Osteoblast (primary cell): ENCODE measurements at regions not wholly inside any gene's neighbourhood (a gene's known extent, or its start where the extent isn't known, plus 50 kb on each side); places are given as distances from the start of the nearest gene placed in this dataset.

Source experiments
- DNase-seq: peaks from one replicate; pipeline ENCODE4 v3.0.0; 2011; ENCODE audit warnings: low spot score, mixed read lengths; ENCODE audit not compliant: insufficient read length; ENCODE audit errors: missing footprints
- H2AFZ ChIP-seq: 2 replicates; pipeline ENCODE4 v1.6.0; 2011; ENCODE audit warnings: mild to moderate bottlenecking, low read length
- H3K27ac ChIP-seq: 2 replicates; pipeline ENCODE4 v1.5.1; 2011; ENCODE audit warnings: mild to moderate bottlenecking, low read depth, low read length, moderate library complexity
- H3K27me3 ChIP-seq: 2 replicates; pipeline ENCODE4 v1.6.0; 2012; ENCODE audit warnings: mild to moderate bottlenecking, control low read depth, inconsistent platforms, low read length, moderate library complexity; ENCODE audit not compliant: insufficient read depth
- H3K36me3 ChIP-seq: 2 replicates; pipeline ENCODE4 v1.5.1; 2011; ENCODE audit warnings: mild to moderate bottlenecking, low read length, control low read depth, moderate library complexity; ENCODE audit not compliant: insufficient read depth
- H3K4me1 ChIP-seq: 2 replicates; pipeline ENCODE4 v1.5.1; 2011; ENCODE audit warnings: mild to moderate bottlenecking, low read length, control low read depth, moderate library complexity; ENCODE audit not compliant: insufficient read depth
- H3K4me2 ChIP-seq: 2 replicates; pipeline ENCODE4 v1.6.0; 2011; ENCODE audit warnings: mild to moderate bottlenecking, low read length; ENCODE audit not compliant: insufficient read depth
- H3K4me3 ChIP-seq: fragments of 200-600 bp; sonication (generic); 3 replicates; pipeline ENCODE4 v1.5.1; 2012; ENCODE audit warnings: mild to moderate bottlenecking, low read length, inconsistent platforms; ENCODE audit not compliant: insufficient read depth
- H3K79me2 ChIP-seq: 2 replicates; pipeline ENCODE4 v1.6.0; 2012; ENCODE audit warnings: mild to moderate bottlenecking, low read length, control low read depth, inconsistent platforms; ENCODE audit not compliant: insufficient read depth
- H3K9me3 ChIP-seq: 2 replicates; pipeline ENCODE4 v1.5.1; 2011; ENCODE audit warnings: low read depth, low read length, control low read depth
- H4K20me1 ChIP-seq: 2 replicates; pipeline ENCODE4 v1.6.0; 2012; ENCODE audit warnings: mild to moderate bottlenecking, low read length, control low read depth; ENCODE audit not compliant: insufficient read depth
- CTCF ChIP-seq: IDR thresholded peaks from 2 replicates; pipeline ENCODE4 v1.5.1; 2011; ENCODE audit warnings: mild to moderate bottlenecking, low read depth, low read length, moderate library complexity; ENCODE audit errors: extremely low read depth

GRCh38 chr5:110048491-110048890 lies 358.8 kb downstream of the MAN2A1 start:
- Histone ChIP-seq H3K79me2 (no peaks in the 10 kb centered on the region), H3K36me3 (no peaks in the 10 kb centered on the region), H3K4me3 (no peak overlapping the region), H3K4me2 (no peak overlapping the region), H4K20me1 (no peaks in the 10 kb centered on the region), H3K27ac (no peak overlapping the region), H3K27me3 (no peaks in the 10 kb centered on the region), H3K4me1 (no peaks in the 10 kb centered on the region), H3K9me3 (no peaks in the 10 kb centered on the region), H2AFZ (no peak overlapping the region)
- TF ChIP-seq CTCF, result no peak
- no peak for DNase-seq

- Histone ChIP-seq H3K79me2 (no peaks in the 10 kb centered on the region), H3K27ac (no peak overlapping the region), H3K4me2 (no peak overlapping the region), H3K27me3 (no peaks in the 10 kb centered on the region), H3K36me3 (no peaks in the 10 kb centered on the region), H3K4me3 (no peak overlapping the region), H4K20me1 (no peaks in the 10 kb centered on the region), H3K9me3 (no peaks in the 10 kb centered on the region), H2AFZ (no peak overlapping the region), H3K4me1 (no peaks in the 10 kb centered on the region)
- DNase-seq, result no peak
- no peak for TF ChIP-seq CTCF
Measured at GRCh38 chr5:110049816-110050215, 360.1 kb downstream of the MAN2A1 start.

- Histone ChIP-seq H3K4me1 (no peaks in the 10 kb centered on the region), H3K4me3 (no peak overlapping the region), H3K27ac (no peak overlapping the region), H3K4me2 (no peak overlapping the region), H3K9me3 (no peaks in the 10 kb centered on the region), H2AFZ (no peak overlapping the region), H3K36me3 (no peaks in the 10 kb centered on the region), H4K20me1 (no peaks in the 10 kb centered on the region), H3K27me3 (no peaks in the 10 kb centered on the region), H3K79me2 (no peaks in the 10 kb centered on the region)
- TF ChIP-seq CTCF, result no peak
- DNase-seq, result no peak
Measured at GRCh38 chr5:110050640-110051345, 361.1 kb downstream of the MAN2A1 start.

GRCh38 chr5:110053205-110053604 lies 363.5 kb downstream of the MAN2A1 start:
- H2AFZ ChIP-seq, result no peak overlapping the region
- no peaks in the 10 kb centered on the region for H3K36me3 ChIP-seq
- H3K79me2 ChIP-seq, result no peaks in the 10 kb centered on the region
- H3K4me2 ChIP-seq, result no peak overlapping the region
- DNase-seq, result no peak
- no peaks in the 10 kb centered on the region for H4K20me1 ChIP-seq
- no peak for TF ChIP-seq CTCF
- no peaks in the 10 kb centered on the region for H3K9me3 ChIP-seq
- H3K4me1 ChIP-seq, result no peaks in the 10 kb centered on the region
- H3K4me3 ChIP-seq, result no peak overlapping the region
- H3K27ac ChIP-seq, result no peak overlapping the region
- H3K27me3 ChIP-seq, result no peaks in the 10 kb centered on the region
